Tibial artery (tissue), 4 donors: ENCODE measurements at regions not wholly inside any gene's neighbourhood (a gene's known extent, or its start where the extent isn't known, plus 50 kb on each side); places are given as distances from the start of the nearest gene placed in this dataset.

Experiments used
- DNase-seq, 2 donors: peaks; one replicate each; pipeline ENCODE4 v3.0.0-alpha.2; 2019
- H3K27ac ChIP-seq, 2 donors: fragments of 200-600 bp; sonication (generic) in 1 of 2; 1 replicate in 1 of 2; 2 replicates in 1 of 2; pipeline ENCODE4 v1.5.1; 2018 to 2019; ENCODE audit warnings: mild to moderate bottlenecking in 1 of 2
- H3K27me3 ChIP-seq, 2 donors: fragments of 200-600 bp; sonication (generic) in 1 of 2; one replicate each; pipeline versions ENCODE4 v1.5.1 to v1.6.0; 2016 to 2019
- H3K36me3 ChIP-seq, 3 donors: fragments of 200-600 bp; sonication (generic) in 2 of 3; one replicate each; pipeline ENCODE4 v1.5.1; 2016 to 2019; ENCODE audit warnings: mild to moderate bottlenecking in 2 of 3
- H3K4me1 ChIP-seq, 4 donors: fragments of 200-600 bp; sonication (generic) in 2 of 4; 1 replicate in 3 of 4; 2 replicates in 1 of 4; pipeline ENCODE4 v1.5.1; 2016 to 2019
- H3K4me3 ChIP-seq, 2 donors: fragments of 200-600 bp; sonication (generic) in 1 of 2; 1 replicate in 1 of 2; 2 replicates in 1 of 2; pipeline ENCODE4 v1.5.1; 2018 to 2019; ENCODE audit warnings: mild to moderate bottlenecking in 2 of 2
- H3K9me3 ChIP-seq, 3 donors: fragments of 200-600 bp; sonication (generic) in 1 of 3; one replicate each; pipeline ENCODE4 v1.5.1; 2016 to 2019
- intact Hi-C: fragments of 100-400 bp; cut with DNase I; formaldehyde crosslinking; loops from one replicate; pipeline ENCODE4 v1.15.0; 2023; ENCODE audit warnings: low total_unique reads
- TF ChIP-seq, protein P1 (sequence below), 2 experiments: fragments of 200-600 bp in 1 of 2; fragments of 450-650 bp in 1 of 2; IDR thresholded peaks; one replicate each; pipeline ENCODE4 v1.5.1; 2017 to 2019; ENCODE audit warnings: antibody characterized with exemption in 2 of 2, mild to moderate bottlenecking in 1 of 2, moderate library complexity in 1 of 2

DNA sequence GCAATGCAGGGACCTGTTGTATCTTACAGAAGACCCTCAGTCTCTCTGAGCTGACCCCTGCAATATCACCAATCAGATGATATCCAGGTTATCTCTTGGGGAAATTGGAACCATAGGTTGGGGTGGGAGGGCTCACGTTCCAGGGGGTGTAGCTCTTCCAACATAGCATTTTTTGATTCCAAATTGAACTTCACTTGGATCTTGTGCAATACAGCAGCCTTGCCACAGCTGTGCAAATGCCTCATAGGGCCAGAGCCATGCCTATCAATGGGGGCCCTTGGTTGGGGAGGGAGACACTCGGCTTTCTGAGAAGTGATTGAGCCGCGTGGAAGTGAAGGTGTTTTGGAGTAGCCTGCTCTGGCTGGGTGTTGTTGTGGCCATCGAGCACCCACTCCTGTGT is 117.2 kb upstream of the PITX1 start:
- no peak overlapping the region for H3K4me3 ChIP-seq
- H3K27ac ChIP-seq, result no peak overlapping the region
- no peaks in the 10 kb centered on the region for H3K4me1 ChIP-seq
- no peaks in the 10 kb centered on the region for H3K27me3 ChIP-seq
- TF ChIP-seq, protein P1, sequence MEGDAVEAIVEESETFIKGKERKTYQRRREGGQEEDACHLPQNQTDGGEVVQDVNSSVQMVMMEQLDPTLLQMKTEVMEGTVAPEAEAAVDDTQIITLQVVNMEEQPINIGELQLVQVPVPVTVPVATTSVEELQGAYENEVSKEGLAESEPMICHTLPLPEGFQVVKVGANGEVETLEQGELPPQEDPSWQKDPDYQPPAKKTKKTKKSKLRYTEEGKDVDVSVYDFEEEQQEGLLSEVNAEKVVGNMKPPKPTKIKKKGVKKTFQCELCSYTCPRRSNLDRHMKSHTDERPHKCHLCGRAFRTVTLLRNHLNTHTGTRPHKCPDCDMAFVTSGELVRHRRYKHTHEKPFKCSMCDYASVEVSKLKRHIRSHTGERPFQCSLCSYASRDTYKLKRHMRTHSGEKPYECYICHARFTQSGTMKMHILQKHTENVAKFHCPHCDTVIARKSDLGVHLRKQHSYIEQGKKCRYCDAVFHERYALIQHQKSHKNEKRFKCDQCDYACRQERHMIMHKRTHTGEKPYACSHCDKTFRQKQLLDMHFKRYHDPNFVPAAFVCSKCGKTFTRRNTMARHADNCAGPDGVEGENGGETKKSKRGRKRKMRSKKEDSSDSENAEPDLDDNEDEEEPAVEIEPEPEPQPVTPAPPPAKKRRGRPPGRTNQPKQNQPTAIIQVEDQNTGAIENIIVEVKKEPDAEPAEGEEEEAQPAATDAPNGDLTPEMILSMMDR (IDR thresholded peaks at IDR 0.05), result no peak
- no peaks in the 10 kb centered on the region for H3K9me3 ChIP-seq
- no peaks in the 10 kb centered on the region for H3K36me3 ChIP-seq
- DNase-seq, result no peak
- intact Hi-C loops, result no loop called here

DNA sequence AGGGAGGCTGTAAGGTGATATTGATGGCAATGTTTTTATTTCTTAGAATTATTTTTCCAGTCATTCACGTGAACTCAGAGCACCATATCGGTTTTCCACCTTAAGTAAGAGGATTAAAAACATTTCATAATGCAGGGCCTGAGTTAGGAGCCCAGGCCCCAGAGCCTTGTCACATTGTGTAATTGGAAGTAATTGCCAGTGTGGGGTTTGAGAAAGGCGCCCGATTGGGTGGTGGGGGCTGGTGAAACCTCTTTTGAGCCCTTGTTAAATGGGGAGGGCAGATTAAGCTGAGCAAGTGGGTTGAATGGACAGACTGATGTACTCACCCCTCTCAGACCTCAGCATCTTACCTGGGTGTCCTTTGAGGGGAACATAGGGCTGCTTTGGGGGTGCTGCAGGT is 116.7 kb upstream of the PITX1 start:
- Histone ChIP-seq H3K27ac (no peak overlapping the region), H3K4me3 (no peak overlapping the region), H3K27me3 (no peaks in the 10 kb centered on the region), H3K9me3 (no peaks in the 10 kb centered on the region), H3K4me1 (no peaks in the 10 kb centered on the region), H3K36me3 (no peaks in the 10 kb centered on the region)
- TF ChIP-seq, protein P1 (IDR thresholded peaks at IDR 0.05), result no peak
- DNase-seq, result peak in 1 of 2 donors; percentile 24
- intact Hi-C loops, result no loop called here

DNA sequence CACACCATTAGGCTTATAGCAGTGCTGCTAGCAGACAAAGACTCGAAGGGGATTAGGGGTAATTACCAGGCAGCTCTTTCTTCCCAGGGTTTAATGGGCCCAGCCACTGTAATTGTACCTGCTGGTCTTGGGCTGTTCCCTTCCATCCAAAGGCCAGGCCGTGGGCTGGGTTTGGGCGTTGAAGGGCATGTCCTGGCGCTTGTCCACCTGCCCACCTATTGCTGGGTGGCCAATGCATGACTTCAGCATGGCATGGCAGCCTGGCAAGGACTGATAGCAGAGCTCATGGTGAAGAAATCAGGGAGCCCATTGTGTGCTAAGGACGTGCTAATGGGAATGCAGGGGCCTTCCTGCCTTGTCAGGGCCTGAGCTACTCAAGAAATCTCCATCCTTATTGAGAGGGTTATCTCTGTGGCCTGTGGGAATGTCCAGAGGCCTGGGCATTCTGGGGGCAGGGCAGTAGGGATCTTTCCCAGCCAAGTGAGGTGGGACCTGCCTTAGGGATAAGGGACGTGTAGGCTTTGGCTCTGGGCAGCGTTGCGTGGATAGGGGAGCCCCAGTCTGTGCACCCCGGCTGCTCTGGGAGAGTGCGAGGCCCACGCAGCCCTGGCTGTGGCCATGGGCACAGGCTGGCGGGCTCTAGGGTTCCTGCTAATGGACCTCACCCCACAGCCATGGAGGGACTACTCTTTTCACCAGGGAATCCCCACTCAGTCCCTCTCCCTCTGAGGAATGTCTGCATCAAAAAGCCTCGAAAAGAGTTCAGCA is 116.1 kb upstream of the PITX1 start:
- Histone ChIP-seq H3K4me3 (no peak overlapping the region), H3K9me3 (no peaks in the 10 kb centered on the region), H3K27me3 (no peaks in the 10 kb centered on the region), H3K27ac (no peak overlapping the region), H3K4me1 (no peaks in the 10 kb centered on the region), H3K36me3 (no peaks in the 10 kb centered on the region)
- TF ChIP-seq, protein P1 (IDR thresholded peaks at IDR 0.05), result no peak
- peak in 1 of 2 donors; percentile 39 for DNase-seq
- intact Hi-C loops, result no loop called here

DNA sequence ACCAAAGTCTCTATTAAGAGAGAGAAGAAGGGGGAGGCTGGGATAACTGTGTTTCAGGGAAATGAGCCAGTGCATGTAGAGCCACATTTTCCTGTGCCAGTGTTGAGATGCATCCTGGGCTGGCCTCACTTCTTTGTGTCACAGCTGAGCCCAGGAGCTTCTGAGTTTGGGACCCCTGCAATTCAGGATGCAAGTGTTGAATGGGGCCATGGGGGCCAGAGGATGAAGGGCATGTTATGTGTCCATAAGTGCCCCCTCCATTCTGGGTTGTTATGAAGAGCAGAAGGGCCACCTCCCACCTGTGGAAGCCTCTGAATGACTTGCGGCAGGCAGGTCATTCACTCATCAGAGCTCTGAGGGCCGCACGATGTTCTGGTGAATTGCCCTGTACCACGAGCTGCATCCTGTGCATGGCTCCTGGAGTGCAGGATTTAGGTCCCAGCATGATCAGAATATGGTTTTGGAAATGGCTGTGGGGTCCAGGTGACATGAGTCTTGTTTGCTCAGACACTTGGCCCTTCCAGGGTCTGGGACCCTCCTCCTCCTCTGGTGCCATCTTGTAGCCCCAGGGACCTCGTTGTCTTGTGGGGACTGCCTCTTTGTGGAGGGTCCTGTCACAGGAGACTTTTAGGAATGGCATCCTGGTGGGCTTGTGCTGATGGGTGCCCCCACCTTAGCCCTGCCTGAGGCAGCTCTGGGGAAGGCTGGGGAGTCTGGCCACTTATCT is 115.4 kb upstream of the PITX1 start:
- no peak overlapping the region for H3K27ac ChIP-seq
- H3K4me1 ChIP-seq, result no peaks in the 10 kb centered on the region
- no peak overlapping the region for H3K4me3 ChIP-seq
- H3K36me3 ChIP-seq, result no peaks in the 10 kb centered on the region
- no peaks in the 10 kb centered on the region for H3K9me3 ChIP-seq
- TF ChIP-seq, protein P1 (IDR thresholded peaks at IDR 0.05), result no peak
- peak in 1 of 2 donors; percentile 34 for DNase-seq
- H3K27me3 ChIP-seq, result no peaks in the 10 kb centered on the region
- intact Hi-C loops, result no loop called here

DNA sequence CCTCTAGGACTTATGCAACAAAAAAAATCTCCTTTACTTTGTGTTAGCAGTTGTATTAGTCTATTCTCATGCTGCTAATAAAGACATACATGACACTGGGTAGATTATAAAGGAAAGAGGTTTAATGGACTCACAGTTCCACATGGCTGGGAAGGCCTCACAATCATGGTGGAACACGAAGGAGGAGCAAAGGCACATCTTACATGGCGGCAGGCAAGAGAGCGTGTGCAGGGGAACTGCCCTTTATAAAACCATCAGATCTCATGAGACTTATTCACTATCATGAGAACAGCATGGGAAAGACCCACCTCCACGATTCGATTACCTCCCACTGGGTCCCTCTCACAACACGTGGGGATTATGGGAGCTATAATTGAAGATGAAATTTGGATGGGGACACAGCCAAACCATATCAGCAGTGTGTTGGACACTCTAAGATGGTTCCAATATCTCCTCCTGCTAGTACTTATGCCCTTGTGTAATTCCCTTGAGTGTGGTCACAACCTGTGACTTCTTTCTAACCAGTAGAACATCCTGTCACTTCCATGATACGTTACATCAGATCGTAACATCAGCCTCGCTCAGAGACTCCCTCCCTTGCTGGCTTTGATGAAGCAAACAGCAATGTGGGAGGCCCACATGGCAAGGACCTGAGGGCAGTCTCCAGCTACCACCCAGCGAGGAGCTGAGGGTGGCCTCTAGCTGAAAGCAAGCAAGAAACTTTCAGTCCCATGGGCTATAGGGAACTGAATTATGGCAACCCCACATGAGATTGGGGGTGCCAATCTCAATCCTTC is 113.5 kb upstream of the PITX1 start:
- Histone ChIP-seq H3K4me3 (no peak overlapping the region), H3K27ac (no peak overlapping the region), H3K36me3 (no peaks in the 10 kb centered on the region), H3K4me1 (no peaks in the 10 kb centered on the region), H3K9me3 (no peaks in the 10 kb centered on the region), H3K27me3 (no peaks in the 10 kb centered on the region)
- intact Hi-C loops, result no loop called here
- peak in 1 of 2 donors; percentile 3 for DNase-seq
- TF ChIP-seq, protein P1 (IDR thresholded peaks at IDR 0.05), result no peak
